ENCODE measurements at regions not wholly inside any gene's neighbourhood (a gene's known extent, or its start where the extent isn't known, plus 50 kb on each side); places are given as distances from the start of the nearest gene placed in this dataset.

DNA sequence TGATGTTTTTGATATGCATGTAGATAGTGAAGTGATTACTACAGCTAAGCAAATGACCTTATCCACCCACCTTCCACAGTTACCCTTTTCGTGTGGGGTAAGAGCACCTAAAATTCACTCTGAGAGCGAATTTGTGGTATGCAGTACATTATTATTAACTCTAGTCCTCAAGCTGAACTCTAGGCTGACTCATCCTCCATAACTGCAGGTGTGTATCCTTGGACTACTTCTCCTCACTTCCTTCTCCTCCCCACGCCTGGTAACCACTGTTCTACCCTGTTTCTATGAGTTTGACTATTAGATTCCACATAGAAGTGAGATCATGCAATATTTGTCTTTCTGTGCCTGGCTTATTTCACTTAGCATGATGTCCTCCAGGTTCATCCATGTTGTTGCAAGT, 484.6 kb downstream of the GATA3 start:
- no peak for DNase-seq (ENCODE audit: low spot score)

DNA sequence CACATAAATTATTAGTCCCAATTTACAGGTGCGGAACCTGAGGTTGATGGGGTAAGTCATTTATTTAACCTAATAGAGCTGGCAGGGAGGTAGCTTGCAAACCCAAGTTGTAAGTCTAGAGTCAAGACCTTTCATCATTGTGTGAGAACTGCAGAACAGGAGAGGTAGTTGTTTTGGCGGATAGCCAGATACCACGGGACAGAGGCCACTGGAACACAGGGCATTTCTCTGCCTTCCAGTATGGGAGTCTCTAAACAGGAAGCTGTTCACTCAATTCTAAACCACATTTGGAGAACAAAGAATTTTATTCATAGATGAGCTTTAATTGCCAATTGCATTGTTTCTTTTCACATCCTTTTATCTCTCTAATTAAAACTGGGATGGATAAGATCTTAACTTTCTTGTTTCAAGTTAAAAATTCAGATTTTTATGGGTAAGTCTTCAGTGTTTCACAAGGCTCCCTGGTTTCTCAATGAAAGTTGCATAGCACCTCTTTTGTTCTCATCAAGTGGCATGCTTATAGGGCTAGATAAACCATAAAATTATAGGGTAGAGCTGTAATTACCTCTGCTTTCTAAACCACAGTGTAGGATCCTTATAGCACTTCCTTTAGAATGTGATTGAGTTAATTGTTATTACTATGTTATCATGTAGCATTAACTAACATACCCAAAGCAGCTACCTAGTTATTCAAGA, 489.0 kb downstream of the GATA3 start:
- DNase-seq (ENCODE audit: low spot score) = no peak

DNA sequence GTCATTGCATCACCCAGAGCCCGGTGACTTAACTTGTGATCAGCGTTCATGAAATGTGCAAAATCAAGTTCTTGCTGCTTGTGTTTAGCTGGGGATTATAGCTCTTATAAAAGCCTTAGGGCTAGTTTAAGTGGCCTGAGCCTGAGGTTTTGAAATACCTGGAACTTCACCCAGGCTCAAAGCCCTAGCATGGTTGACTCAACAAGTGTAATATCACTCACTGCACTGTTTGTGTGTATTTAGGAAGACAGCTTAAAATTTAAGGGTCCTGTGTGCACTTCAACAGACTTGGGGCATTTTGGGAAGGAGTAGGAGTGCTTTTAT, 489.5 kb downstream of the GATA3 start:
- DNase-seq (ENCODE audit: low spot score) = no peak

DNA sequence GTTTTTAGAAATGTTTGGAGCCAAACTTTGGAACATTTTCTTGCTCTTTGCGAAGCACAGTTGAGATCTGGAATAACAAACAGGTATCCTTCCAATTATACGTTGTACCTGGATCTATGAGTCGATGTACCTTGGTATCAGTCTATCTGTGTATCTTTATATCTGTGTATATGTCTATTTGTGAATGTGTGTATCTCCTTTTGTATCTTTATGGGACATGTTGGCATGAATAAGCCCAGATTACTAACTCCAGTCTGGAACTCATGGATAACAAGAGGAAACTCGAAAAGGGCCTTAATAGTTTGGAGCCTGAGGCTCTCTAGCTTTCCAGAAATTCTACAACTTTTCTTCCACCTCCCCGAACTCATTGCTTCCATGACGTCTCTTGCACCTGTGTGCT, 490.0 kb downstream of the GATA3 start:
- no peak for DNase-seq (ENCODE audit: low spot score)

DNA sequence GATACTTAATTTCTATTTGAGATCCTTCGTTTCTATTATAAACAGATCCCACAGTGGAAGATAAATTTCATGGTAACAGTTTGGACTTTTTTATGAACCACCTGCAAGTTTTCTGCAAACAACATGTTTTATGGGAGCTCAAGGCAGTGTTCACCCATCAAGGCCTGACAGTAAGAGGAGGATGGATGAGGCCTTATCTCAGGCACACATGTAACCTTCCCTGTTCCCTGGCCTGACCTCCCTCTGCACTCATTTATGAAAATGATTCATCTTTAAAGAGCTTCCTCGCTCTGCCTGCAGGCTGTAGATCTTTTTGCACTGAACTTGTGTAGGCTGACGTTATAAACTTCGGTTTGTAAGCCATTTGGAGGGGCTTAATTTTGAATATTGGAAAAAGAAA, 500.1 kb downstream of the GATA3 start:
- DNase-seq (ENCODE audit: low spot score) = no peak

DNA sequence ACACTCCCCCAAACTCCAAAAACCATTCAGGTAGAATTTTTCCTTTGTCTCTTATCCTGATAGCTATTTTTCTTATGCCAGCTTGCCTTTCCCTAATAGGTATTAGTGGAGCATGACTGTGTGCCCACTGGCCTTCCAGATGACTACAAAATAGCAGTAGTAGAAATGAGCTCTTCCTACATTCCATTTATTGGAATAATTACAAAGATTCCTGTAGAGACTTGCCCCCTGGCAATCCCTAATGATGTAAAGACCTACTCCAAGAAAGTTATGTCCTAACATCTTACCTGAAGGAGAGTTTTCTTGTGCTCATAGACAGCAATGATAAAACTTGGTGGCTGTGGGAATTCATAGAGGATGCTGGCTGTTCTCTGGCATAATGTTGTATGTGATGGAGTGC, 501.8 kb downstream of the GATA3 start:
- no peak for DNase-seq (ENCODE audit: low spot score)

DNA sequence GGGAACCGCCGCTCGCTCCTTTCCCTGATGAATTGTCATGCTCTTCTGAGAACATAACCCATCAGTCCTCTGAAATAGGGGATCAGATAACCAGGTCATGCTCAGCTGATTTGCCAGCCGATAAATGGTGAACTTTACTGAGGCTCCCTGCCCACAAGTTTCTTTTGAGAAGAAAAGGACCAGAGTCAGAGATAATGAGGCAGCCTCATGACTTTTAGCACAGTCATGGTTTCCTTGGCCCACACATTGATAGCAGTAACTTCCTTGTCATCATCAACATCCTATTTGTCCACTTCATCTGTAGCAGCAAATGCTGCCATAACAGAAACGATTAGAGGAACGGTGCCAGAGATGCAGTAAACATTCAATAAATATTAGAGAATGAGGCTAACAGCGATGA, 509.0 kb downstream of the GATA3 start:
- no peak for DNase-seq (ENCODE audit: low spot score)

DNA sequence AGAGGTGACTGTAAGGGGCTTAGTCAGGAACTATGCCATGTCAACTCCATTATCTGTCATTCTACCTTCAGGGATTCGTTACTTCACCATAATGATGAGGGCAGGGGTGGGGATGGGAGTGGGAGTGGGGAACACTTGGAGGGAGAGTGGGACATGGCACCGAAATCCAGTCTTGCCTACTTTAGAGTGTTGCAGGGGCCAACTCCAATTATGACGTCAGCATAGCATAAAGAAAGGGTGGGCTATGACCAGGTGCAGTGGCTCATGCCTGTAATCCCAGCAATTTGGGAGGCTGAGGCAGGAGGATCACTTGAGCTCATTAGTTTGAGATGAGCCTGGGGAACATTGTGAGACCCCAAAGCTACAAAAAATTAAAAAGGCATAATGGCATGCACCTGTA, 512.2 kb downstream of the GATA3 start:
- DNase-seq (ENCODE audit: low spot score) = no peak

DNA sequence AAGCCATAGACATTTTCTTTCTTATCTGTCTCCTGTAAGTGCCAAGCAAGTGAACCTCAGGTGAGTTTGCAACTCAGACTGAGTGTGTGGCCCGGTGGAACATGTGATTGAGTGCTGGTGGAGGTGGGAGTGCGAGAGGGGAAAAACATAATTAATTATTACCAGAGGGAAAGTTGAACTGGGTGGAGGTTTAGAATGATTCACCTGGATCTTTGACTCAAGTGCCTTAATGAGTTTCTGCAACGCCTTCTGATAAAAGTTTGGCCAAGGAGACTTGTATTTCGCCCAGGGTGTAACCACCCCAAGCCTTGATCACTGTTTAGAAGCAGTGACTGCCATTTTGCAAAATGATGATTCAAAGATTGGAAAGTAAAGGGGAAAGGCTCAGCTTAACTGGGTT, 513.9 kb downstream of the GATA3 start:
- DNase-seq (ENCODE audit: low spot score) = no peak

DNA sequence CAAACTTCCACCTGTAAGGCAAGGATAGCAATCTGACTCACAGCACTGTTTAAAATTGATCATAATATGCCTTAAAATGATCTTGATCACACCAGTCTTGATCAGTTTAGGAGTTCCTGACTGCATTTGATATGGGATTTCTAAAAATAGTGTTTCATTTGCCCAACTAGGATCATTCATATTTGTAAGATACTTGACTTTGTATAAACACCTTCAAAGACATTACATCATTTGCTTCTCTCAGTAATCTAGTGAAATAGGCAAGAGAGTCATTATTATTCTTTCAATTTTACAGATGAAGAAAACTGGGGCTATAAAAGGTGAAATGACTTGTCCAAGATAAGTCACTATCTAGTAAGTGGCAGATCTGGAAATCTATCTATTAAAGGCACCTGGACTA, 521.1 kb downstream of the GATA3 start:
- no peak for DNase-seq (ENCODE audit: low spot score)

DNA sequence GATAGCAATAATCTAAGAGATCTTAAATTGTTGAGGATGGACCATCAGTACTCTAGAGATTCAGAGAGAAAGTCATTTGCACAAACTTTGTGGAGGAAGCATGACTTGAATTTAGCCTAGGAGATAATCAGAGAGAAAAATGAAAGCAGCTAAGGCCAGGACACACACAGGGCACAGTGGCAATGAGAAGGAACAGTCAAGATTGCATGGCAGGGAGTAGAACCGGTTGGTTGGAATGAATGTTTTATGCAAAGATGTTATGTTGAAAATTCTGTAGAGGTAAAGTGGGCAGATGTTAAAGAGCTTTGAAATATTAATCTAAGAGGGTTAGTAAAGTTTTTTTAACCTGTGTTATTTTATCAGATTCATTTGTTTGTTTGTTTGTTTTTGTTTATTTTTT, 521.8 kb downstream of the GATA3 start:
- DNase-seq (ENCODE audit: low spot score) = no peak

DNA sequence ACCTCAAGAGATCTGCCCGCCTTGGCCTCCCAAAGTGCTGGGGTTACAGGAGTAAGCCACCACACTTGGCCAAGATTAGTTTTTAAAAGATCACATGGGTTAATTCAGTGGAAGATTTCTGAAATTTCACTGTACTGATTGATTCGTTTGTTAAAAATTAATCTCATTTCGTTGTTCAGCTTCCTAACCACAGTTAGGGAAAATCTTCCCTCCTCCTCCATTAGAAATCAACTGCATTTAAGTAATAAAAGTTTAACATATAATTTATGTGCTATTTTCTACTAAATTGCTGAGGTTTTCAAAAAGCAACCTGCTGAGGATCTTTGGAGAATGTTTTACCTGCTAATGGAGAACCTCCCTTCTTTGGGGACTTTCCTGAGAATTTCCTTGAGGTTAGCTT, 522.4 kb downstream of the GATA3 start:
- DNase-seq (ENCODE audit: low spot score) = no peak

DNA sequence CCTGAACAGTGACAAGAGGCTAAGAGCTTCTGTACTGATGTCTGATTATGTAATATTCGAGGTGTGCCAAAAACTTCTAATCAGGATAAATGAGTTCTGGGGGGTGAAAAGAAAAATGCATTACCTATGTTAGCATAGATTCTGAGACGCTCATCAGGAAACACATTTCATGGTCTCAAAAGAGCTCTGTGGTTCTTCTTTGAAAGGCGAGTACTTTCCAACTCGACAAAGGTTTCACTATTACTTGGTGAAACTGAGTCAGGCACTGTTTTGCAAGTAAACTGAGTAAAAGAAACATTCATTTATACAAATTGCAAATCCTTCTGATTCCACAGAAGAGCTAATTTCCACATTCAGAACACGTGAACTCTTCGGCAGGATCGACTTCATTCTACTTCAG, 523.2 kb downstream of the GATA3 start:
- no peak for DNase-seq (ENCODE audit: low spot score)

DNA sequence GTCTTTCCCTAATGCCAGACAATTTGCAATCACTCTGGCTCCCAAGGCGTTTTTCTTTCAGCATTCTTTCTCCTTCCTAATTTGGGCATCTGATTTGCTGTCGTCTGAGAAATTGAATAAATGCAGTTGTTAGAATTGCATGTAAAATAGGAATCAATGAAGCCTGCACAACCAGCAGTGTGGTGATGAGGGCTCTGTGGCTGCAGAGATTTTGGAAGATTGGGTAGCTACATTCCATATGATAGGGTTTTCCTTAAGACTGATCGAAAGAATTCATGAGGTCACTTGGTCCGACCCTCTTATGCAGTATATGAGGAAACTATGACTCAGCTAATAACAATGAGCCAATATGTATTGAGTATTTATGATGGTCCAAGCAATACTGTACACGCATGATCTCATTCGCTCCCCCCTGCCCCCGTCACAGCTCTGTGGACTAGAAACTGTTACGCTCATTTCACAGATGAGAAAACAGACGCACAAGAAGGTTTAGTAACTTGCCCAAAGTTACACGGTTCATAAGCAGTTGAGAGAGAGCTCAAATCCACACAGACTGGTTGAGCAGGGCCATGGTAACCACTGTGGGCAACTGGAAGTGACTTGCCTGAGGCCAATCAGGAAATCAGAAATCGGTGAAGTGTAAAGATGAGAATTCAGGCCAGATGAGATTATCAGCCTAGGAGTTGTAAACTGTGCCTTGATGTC, 527.2 kb downstream of the GATA3 start:
- DNase-seq (ENCODE audit: low spot score) = no peak

DNA sequence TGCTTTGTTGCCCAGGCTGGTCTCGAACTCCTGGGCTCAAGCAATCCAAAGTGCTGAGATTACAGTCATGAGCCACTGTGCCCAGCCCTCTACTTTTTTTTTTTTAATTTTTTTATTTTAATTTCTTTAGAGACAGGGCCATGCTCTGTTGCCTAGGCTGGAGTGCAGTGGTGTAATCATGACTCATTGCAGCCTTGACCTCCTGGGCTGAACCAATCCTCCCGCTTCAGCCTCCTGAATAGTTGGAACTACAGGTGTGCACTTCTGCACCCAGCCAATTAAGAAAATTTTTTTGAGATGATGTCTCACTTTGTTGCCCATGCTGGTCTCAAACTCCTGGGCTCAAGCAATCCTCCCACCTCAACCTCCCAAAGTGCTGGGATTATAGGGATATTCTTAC, 528.6 kb downstream of the GATA3 start:
- no peak for DNase-seq (ENCODE audit: low spot score)

DNA sequence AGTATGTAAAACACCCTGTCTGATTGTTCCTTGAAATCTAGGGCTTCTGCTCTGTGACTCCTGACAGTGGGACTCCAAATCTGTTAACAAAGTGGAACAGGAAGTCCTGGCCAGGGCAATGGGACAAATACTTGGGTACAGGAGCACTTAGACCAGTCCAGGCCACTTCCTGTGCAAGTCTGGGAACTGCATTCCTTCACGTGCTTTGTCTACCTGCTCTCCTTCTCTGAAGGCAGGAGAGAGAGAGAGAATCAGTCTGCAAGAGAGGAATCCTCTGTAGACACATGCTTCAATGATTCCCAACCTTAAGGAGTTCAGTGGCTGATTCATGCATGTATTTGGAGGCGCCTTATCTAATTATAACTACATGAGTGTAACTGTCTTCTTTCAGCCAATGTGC, 530.2 kb downstream of the GATA3 start:
- no peak for DNase-seq (ENCODE audit: low spot score)

DNA sequence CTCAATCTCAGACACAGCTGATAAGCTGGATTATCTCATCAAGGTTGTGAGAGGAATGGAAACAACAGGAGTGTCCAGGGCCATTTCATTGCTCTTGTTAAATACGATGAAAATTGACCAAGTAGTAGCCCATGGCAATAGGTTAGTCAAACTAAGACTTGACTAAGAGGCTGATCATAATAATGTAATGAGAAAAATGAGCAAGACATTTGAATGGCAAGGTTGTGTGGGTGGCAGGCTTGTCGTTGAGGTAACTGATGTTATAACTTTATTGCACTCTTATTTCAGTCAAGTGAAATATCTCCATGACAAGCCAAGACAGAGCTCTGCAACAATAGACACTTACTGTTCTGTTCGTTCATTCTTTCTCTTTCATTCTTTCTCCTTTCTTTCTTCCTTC, 532.0 kb downstream of the GATA3 start:
- DNase-seq (ENCODE audit: low spot score) = no peak

DNA sequence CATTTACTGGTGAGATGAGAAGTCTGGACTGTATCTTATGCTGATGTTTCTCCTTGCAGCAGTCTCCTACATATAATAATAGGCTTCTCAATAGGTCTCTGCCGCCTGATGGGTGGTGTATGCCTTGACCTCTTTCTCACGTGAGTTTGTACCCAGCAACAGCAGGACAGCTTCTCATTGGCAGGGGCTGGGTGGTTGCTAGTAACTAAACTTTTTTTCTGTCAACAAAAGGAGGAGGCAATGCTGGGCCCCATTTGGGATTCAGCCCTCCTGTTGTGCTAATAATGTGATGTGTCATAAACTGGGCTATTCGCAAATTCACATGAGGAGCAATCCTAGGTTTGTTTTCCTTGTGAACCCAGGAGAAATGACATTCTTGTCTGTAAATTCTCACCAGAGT, 533.6 kb downstream of the GATA3 start:
- DNase-seq (ENCODE audit: low spot score) = no peak

DNA sequence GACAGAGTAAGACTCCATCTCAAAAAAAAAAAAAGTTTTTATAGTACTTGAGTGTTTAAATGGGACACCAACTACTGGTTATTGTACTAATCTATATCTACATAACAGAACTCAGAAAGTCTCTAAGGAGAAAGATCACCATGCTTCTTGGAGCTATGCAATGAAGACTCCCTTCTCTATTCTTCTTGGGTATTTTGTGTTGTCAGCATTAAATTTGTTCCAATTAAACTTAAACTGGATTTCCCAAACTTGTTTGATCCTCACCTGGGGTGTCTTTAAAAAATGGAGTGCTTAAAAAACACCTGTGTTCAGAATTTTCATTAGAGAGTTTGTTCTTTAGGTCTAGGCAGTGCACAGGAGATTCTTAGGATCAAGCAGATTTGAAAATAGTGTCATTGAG, 536.0 kb downstream of the GATA3 start:
- DNase-seq (ENCODE audit: low spot score) = no peak

DNA sequence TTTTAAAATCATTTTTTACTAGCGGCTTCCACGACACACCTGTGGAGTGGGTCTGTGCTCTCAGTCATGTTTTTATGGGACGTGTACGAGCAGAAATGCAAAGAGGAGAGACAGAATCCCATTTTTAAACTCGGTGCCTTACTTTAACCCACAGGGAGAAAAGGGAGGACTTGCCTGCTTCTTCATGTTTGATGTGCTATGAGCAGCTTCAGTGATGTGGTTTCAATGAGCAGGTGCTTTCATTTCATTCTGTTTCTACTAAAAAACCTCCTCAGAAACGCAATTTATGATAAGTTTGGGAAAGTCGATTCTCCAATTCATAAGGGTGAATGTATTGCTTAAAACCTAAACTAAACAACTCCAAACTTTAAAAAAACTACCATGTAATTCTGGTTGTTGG, 537.2 kb downstream of the GATA3 start:
- no peak for DNase-seq (ENCODE audit: low spot score)

DNA sequence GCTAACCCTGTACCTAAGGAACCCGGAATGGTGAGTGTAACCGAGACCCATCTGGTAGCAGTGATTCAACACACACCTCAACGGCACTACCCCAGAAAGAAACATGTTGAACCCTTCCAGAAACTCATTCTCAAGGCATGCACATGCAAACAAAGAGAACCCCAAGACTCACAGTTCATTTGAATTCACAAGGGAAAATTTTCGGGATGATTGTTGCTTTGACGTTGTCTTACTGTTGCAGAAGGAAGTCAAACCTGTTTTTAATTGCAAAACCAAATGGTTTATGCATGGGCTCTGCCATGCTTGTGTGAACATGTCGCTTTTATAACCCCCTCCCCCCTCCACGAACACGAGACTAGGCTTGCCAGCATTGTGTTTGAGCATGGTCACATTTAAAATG, 539.7 kb downstream of the GATA3 start:
- DNase-seq (ENCODE audit: low spot score) = no peak

DNA sequence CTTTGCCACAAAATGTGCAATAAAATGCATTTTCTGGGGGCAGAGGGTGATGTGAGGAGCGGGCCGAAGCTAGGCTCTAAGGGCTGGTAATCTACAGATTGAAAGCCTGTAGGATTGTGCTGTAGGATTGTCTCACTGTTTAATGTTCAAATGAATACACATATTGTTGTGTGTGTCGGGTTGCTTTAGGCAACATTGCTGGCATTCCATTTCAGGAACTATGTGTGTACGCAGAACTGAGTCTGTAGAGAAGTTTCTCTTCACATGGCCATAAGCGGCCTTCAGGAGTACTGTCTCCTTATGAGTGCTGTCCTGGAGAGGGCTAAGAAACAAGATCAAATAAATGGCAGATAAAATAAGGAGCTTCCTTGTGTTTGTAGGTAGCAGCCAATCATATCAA, 540.2 kb downstream of the GATA3 start:
- no peak for DNase-seq (ENCODE audit: low spot score)

DNA sequence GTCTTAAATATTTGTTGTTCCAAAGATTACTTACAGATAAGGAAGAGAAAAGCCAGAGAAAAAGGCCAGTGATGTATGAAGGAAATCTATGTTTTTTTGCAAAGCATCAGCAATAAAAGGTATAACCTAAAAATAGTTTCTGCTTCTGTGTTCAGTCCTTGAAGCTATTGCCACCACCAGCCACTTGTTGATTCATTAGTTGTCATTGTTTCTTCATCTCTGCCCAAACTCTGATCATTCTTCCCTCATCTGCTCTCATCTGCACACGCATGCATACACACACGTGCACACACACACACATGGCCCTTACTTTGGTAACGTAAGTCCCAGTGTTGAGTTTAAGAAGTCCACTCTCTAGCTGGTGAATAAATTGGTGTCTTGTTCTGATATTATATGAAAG, 540.7 kb downstream of the GATA3 start:
- no peak for DNase-seq (ENCODE audit: low spot score)

DNA sequence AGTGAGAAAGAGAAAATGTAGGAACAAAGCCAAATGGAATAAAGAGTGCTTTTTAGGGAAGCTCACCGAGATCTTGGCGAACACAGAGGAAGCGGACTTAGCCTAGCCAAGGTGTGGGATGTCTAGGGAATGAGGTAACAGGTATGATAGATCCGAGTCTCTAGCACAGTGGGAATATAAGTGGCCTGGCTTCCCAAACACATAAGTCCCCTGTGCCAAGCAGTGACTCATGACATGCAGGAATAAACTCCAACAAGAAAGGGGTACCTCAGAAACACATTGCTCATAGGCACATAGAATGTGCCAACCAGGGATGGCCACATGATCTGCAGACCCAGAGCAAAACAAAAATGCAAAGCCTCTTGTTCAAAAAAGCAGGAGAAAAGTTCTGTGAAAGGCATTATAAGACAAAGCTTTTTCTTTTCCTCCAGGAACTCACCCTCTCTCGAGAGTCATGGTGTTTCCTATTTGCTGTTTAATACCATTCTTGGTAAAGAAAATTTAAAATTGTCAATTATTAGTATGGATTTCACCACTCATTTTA, 542.5 kb downstream of the GATA3 start:
- no peak for DNase-seq (ENCODE audit: low spot score)

Data from AG20443 (cell line).